HepG2 (cell line): ENCODE measurements at regions not wholly inside any gene's neighbourhood (a gene's known extent, or its start where the extent isn't known, plus 50 kb on each side); places are given as distances from the start of the nearest gene placed in this dataset.

Experiments
- ATAC-seq: fragments of 200-7000 bp; cut with Tn5 transposase; 3 replicates; pipeline ENCODE4 v1.9.1; 2020; ENCODE audit warnings: mild to moderate bottlenecking, moderate library complexity
- BruUV-seq: library from RNA; stranded (reverse); fragments of 400-500 nt; replicated peaks from 2 replicates; lab custom pipeline; 2021; lab: Mats Ljungman, UMichigan
- CTCF ChIA-PET: fragments of 300-600 bp; formaldehyde crosslinking; extraction: SDS; loops from one replicate; lab custom pipeline; 2021; ENCODE audit warnings: low total read pairs, inconsistent platforms, low intra/inter-chr PET ratio; lab: Yijun Ruan, JAX
- POLR2A ChIA-PET: fragments of 350-600 bp; sonication (Branson Sonifier 250); formaldehyde crosslinking; loops from one replicate; lab custom pipeline; 2020; ENCODE audit warnings: antibody characterized with exemption, inconsistent platforms; lab: Yijun Ruan, JAX
- DNase-seq: peaks from one replicate; pipeline ENCODE4 v3.0.0-alpha.2; 2015; ENCODE audit warnings: low spot score
- FAIRE-seq: peaks from 3 replicates; lab custom pipeline; 2011; peaks lifted over from hg19 to GRCh38; lab: Jason Lieb, UNC
- H2AFZ ChIP-seq: one replicate; pipeline ENCODE4 v1.6.1; 2011; ENCODE audit warnings: low read length, inconsistent platforms
- H3K27ac ChIP-seq: fragments of 300-600 bp; 3 replicates; pipeline ENCODE4 v1.8.0; 2011; ENCODE audit warnings: mixed run types, mild to moderate bottlenecking, mixed read lengths, low read length, inconsistent platforms; ENCODE audit not compliant: insufficient read depth; ENCODE audit errors: extremely low read length
- H3K27me3 ChIP-seq, 2 experiments: fragments of 200-600 bp in 1 of 2; 2 replicates in 1 of 2; 3 replicates in 1 of 2; pipeline versions ENCODE4 v1.6.0 to v1.8.0; 2011; ENCODE audit warnings: low read length in 2 of 2, mild to moderate bottlenecking in 2 of 2, moderate library complexity in 2 of 2, inconsistent platforms in 1 of 2; ENCODE audit not compliant: insufficient read depth in 2 of 2, control insufficient read depth in 1 of 2
- H3K36me3 ChIP-seq, 2 experiments: fragments of 200-600 bp in 1 of 2; replicated peaks in 1 of 2; 2 replicates in 1 of 2; 3 replicates in 1 of 2; pipeline versions ENCODE4 v1.5.1 to v1.8.0; 2011; ENCODE audit warnings: low read length in 2 of 2, inconsistent platforms in 1 of 2; ENCODE audit not compliant: insufficient read depth in 2 of 2, control insufficient read depth in 1 of 2
- H3K4me1 ChIP-seq: 2 replicates; pipeline ENCODE4 v1.5.1; 2012; ENCODE audit warnings: low read length, inconsistent platforms; ENCODE audit not compliant: insufficient read depth
- H3K4me2 ChIP-seq: 2 replicates; pipeline ENCODE4 v1.6.0; 2011; ENCODE audit warnings: low read depth, low read length, inconsistent platforms
- H3K4me3 ChIP-seq, 3 experiments: fragments of 200-600 bp in 1 of 3; sonication (generic), shearing (Covaris generic) in 1 of 3; replicated peaks in 1 of 3; 2 replicates each; pipeline ENCODE4 v1.5.1; 2011 to 2016; ENCODE audit warnings: low read length in 3 of 3, inconsistent platforms in 2 of 3, low read depth in 2 of 3, mild to moderate bottlenecking in 2 of 3, control low read depth in 1 of 3, mixed read lengths in 1 of 3; ENCODE audit not compliant: insufficient read depth in 1 of 3
- H3K79me2 ChIP-seq: one replicate; pipeline ENCODE4 v1.6.1; 2011; ENCODE audit warnings: low read length, inconsistent platforms; ENCODE audit not compliant: insufficient read depth
- H3K9ac ChIP-seq: 2 replicates; pipeline ENCODE4 v1.6.0; 2011; ENCODE audit warnings: mild to moderate bottlenecking, low read depth, low read length, inconsistent platforms; ENCODE audit not compliant: insufficient read depth
- H3K9me3 ChIP-seq: 2 replicates; pipeline ENCODE4 v1.5.1; 2012; ENCODE audit warnings: mild to moderate bottlenecking, low read length
- H4K20me1 ChIP-seq: 2 replicates; pipeline ENCODE4 v1.6.0; 2011; ENCODE audit warnings: inconsistent platforms, mild to moderate bottlenecking, low read length, moderate library complexity; ENCODE audit not compliant: insufficient read depth
- CBX1 ChIP-seq: IDR thresholded peaks from one replicate; pipeline ENCODE4 v1.6.1; 2016; ENCODE audit warnings: antibody characterized with exemption, low read depth
- CCDC6 ChIP-seq: sonication (generic); formaldehyde crosslinking; IDR thresholded peaks from 2 replicates; pipeline ENCODE4 v1.8.1; 2022; ENCODE audit warnings: mild to moderate bottlenecking, missing genetic modification reagents, moderate library complexity
- MXI1 ChIP-seq: IDR thresholded peaks from 3 replicates; pipeline ENCODE4 v1.6.1; 2012; ENCODE audit warnings: low read depth, low read length, inconsistent platforms, borderline replicate concordance
- SETDB1 ChIP-seq: sonication (generic); formaldehyde crosslinking; IDR thresholded peaks from 2 replicates; pipeline ENCODE4 v1.5.1; 2020; ENCODE audit warnings: missing genetic modification reagents, mild to moderate bottlenecking, borderline replicate concordance
- SRY ChIP-seq: sonication (generic); formaldehyde crosslinking; IDR thresholded peaks from 2 replicates; pipeline ENCODE4 v1.8.0; 2022; ENCODE audit warnings: mild to moderate bottlenecking, missing genetic modification reagents
- ZEB1 ChIP-seq: IDR thresholded peaks from 2 replicates; pipeline ENCODE4 v1.6.1; 2012; ENCODE audit warnings: mild to moderate bottlenecking, low read depth, inconsistent platforms; ENCODE audit not compliant: insufficient replicate concordance
- ZNF12 ChIP-seq: sonication (generic); formaldehyde crosslinking; IDR thresholded peaks from 2 replicates; pipeline ENCODE4 v1.5.0; 2020; ENCODE audit warnings: missing genetic modification reagents
- ZNF143 ChIP-seq: sonication (generic); formaldehyde crosslinking; IDR thresholded peaks from 2 replicates; pipeline ENCODE4 v1.4.0; 2020; ENCODE audit warnings: missing genetic modification reagents
- ZNF879 ChIP-seq: sonication (generic); formaldehyde crosslinking; IDR thresholded peaks from 2 replicates; pipeline ENCODE4 v1.8.1; 2023; ENCODE audit warnings: missing genetic modification reagents
- ZNF891 ChIP-seq: sonication (generic); formaldehyde crosslinking; IDR thresholded peaks from 2 replicates; pipeline ENCODE4 v1.5.0; 2020; ENCODE audit warnings: mild to moderate bottlenecking, missing genetic modification reagents
- WGBS: methylation state at CpG from one replicate; pipeline ENCODE4 v1.1.6; 2017; ENCODE audit warnings: low lambda C conversion rate; 5-methylcytosine and 5-hydroxymethylcytosine counted together
- in situ Hi-C: cut with HindIII; loops from 2 replicates; pipeline ENCODE4 v1.10.0; 2017; ENCODE audit warnings: low pct_unique_long_range_greater_than_20kb; ENCODE audit not compliant: extremely low pct_ligation_motif_present
- intact Hi-C: fragments of 100-400 bp; cut with micrococcal nuclease; formaldehyde crosslinking; loops from one replicate; pipeline ENCODE4 v1.10.0; 2022; ENCODE audit not compliant: unreplicated experiment
- TF ChIP-seq, protein P1 (sequence below): IDR thresholded peaks from 2 replicates; pipeline ENCODE4 v1.6.1; 2012; ENCODE audit warnings: low read length, improper control_type of control experiment
- TF ChIP-seq, protein P2 (sequence below): sonication (generic); formaldehyde crosslinking; IDR thresholded peaks from 2 replicates; pipeline ENCODE4 v1.5.1; 2020; ENCODE audit warnings: mild to moderate bottlenecking, missing genetic modification reagents, moderate library complexity
- TF ChIP-seq, protein P3 (sequence below): sonication (generic); formaldehyde crosslinking; conservative IDR thresholded peaks from 2 replicates; pipeline ENCODE4 v1.4.0; 2020; ENCODE audit warnings: missing genetic modification reagents

DNA sequence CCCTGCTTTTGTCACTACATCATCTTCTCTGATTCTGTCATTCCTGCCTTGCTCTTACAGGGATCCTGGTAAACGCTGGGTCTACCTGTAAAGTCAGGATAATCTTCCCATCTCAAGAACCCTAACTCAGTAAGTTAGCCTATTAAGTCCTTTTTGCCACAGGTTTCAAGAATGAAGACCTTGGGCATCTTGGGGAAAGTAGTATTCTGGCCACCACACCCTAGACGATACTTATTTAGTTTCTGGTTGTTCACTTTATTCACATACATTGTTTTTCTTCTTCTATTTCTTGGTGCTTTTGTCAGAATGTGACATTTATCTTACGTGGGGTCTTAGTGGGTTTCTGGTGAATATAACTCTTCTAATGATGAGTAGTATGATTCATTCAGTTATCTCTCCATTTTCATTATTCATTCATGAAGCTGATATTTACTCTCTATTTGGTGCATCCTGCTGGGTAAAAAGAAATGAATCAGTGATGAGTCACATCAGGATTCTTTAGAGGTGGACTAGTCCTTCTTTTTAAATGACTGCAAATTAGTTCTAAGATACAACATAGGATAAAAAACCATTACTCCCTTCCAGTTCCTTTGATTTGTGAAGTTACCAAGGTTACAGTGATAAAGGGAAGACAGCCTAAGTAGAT, 514.4 kb upstream of the B3GALT2 start:
- Histone ChIP-seq H3K4me2 (no peak overlapping the region), H3K79me2 (no peaks in the 10 kb centered on the region), H4K20me1 (no peaks in the 10 kb centered on the region), H3K27me3 (no peaks in the 10 kb centered on the region), H3K9me3 (no peaks in the 10 kb centered on the region), H2AFZ (no peak overlapping the region), H3K9ac (no peak overlapping the region), H3K27ac (no peak overlapping the region), H3K4me1 (no peaks in the 10 kb centered on the region), H3K4me3 (no peak overlapping the region), H3K36me3 (no peaks in the 10 kb centered on the region)
- intact Hi-C loops (no loop called here), in situ Hi-C loops (no loop called here)
- under 1% methylated on average over 3 of the region's 3 CpGs for WGBS
- FAIRE-seq = no peak
- ChIA-PET POLR2A (no interaction called here), CTCF (no interaction called here)
- no peak for DNase-seq
- no TSS peak for BruUV-seq
- TF ChIP-seq ZNF12 (CRISPR knock-in tag) (no peak), CCDC6 (no peak), SETDB1 (CRISPR knock-in tag) (no peak)
- TF ChIP-seq, protein P1, sequence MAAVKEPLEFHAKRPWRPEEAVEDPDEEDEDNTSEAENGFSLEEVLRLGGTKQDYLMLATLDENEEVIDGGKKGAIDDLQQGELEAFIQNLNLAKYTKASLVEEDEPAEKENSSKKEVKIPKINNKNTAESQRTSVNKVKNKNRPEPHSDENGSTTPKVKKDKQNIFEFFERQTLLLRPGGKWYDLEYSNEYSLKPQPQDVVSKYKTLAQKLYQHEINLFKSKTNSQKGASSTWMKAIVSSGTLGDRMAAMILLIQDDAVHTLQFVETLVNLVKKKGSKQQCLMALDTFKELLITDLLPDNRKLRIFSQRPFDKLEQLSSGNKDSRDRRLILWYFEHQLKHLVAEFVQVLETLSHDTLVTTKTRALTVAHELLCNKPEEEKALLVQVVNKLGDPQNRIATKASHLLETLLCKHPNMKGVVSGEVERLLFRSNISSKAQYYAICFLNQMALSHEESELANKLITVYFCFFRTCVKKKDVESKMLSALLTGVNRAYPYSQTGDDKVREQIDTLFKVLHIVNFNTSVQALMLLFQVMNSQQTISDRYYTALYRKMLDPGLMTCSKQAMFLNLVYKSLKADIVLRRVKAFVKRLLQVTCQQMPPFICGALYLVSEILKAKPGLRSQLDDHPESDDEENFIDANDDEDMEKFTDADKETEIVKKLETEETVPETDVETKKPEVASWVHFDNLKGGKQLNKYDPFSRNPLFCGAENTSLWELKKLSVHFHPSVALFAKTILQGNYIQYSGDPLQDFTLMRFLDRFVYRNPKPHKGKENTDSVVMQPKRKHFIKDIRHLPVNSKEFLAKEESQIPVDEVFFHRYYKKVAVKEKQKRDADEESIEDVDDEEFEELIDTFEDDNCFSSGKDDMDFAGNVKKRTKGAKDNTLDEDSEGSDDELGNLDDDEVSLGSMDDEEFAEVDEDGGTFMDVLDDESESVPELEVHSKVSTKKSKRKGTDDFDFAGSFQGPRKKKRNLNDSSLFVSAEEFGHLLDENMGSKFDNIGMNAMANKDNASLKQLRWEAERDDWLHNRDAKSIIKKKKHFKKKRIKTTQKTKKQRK = no peak
- ATAC-seq = no peak

DNA sequence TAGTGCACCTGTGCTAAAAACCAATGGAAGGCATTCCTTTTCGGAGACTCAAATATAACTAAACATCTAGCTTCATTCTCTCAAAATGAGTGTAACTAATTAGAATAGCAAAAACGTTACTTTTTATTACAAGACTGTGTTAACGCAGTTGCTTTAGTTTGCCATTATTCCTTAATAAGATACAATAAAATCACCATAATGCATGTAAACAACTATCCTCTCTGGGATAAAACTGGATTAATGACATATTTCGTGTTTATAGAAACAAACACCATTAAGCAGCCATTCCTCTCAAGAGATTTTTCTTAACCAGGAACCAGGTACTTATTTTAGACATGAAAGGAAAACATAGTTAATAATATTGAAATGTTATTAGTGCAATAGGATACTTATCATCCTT, 512.8 kb upstream of the B3GALT2 start:
- Histone ChIP-seq H4K20me1 (no peaks in the 10 kb centered on the region), H3K79me2 (no peaks in the 10 kb centered on the region), H3K27ac (no peak overlapping the region), H3K4me3 (no peak overlapping the region), H3K9ac (no peak overlapping the region), H2AFZ (no peak overlapping the region), H3K36me3 (no peaks in the 10 kb centered on the region), H3K9me3 (no peaks in the 10 kb centered on the region), H3K4me2 (no peak overlapping the region), H3K27me3 (no peaks in the 10 kb centered on the region), H3K4me1 (no peaks in the 10 kb centered on the region)
- intact Hi-C loops = no loop called here
- FAIRE-seq (no peak), DNase-seq (no peak), ATAC-seq (no peak)
- POLR2A ChIA-PET = no interaction called here
- in situ Hi-C loops = no loop called here
- BruUV-seq = no TSS peak
- WGBS = 23% methylated on average over 4 of the region's 4 CpGs
- CTCF ChIA-PET = no interaction called here
- TF ChIP-seq, protein P2, sequence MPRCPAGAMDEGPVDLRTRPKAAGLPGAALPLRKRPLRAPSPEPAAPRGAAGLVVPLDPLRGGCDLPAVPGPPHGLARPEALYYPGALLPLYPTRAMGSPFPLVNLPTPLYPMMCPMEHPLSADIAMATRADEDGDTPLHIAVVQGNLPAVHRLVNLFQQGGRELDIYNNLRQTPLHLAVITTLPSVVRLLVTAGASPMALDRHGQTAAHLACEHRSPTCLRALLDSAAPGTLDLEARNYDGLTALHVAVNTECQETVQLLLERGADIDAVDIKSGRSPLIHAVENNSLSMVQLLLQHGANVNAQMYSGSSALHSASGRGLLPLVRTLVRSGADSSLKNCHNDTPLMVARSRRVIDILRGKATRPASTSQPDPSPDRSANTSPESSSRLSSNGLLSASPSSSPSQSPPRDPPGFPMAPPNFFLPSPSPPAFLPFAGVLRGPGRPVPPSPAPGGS (CRISPR knock-in tag) = no peak
- TF ChIP-seq ZNF879 (no peak), ZNF143 (CRISPR knock-in tag) (no peak), CBX1 (no peak), SRY (CRISPR knock-in tag) (no peak), ZNF891 (no peak), MXI1 (no peak), ZEB1 (no peak)
- TF ChIP-seq, protein P3, sequence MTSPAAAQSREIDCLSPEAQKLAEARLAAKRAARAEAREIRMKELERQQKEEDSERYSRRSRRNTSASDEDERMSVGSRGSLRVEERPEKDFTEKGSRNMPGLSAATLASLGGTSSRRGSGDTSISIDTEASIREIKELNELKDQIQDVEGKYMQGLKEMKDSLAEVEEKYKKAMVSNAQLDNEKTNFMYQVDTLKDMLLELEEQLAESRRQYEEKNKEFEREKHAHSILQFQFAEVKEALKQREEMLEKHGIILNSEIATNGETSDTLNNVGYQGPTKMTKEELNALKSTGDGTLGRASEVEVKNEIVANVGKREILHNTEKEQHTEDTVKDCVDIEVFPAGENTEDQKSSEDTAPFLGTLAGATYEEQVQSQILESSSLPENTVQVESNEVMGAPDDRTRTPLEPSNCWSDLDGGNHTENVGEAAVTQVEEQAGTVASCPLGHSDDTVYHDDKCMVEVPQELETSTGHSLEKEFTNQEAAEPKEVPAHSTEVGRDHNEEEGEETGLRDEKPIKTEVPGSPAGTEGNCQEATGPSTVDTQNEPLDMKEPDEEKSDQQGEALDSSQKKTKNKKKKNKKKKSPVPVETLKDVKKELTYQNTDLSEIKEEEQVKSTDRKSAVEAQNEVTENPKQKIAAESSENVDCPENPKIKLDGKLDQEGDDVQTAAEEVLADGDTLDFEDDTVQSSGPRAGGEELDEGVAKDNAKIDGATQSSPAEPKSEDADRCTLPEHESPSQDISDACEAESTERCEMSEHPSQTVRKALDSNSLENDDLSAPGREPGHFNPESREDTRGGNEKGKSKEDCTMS = no peak
